OCI-LY3 (cell line): ENCODE measurements at regions not wholly inside any gene's neighbourhood (a gene's known extent, or its start where the extent isn't known, plus 50 kb on each side); places are given as distances from the start of the nearest gene placed in this dataset.

Experiments
- H2AFZ ChIP-seq: fragments of 200-600, 300-600 bp; shearing (Covaris generic); 2 replicates; pipeline ENCODE4 v1.6.0; 2014; ENCODE audit warnings: antibody characterized with exemption, low read depth, low read length
- H3K27ac ChIP-seq: fragments of 200-600, 300-600 bp; sonication (generic); 2 replicates; pipeline ENCODE4 v1.5.1; 2014; ENCODE audit warnings: mild to moderate bottlenecking, low read length, moderate library complexity, mixed read lengths
- H3K27me3 ChIP-seq: fragments of 200-600, 300-600 bp; sonication (generic); 2 replicates; pipeline ENCODE4 v1.6.1; 2014; ENCODE audit warnings: low read depth, low read length, mixed read lengths
- H3K36me3 ChIP-seq: fragments of 200-600, 300-600 bp; sonication (generic); replicated peaks from 2 replicates; pipeline ENCODE3; 2014; ENCODE audit warnings: low read depth, low read length, mixed read lengths
- H3K4me1 ChIP-seq: fragments of 300-600, 200-600 bp; sonication (generic); 2 replicates; pipeline ENCODE4 v1.6.1; 2014; ENCODE audit warnings: low read length, mixed read lengths
- H3K4me2 ChIP-seq: fragments of 200-600, 300-600 bp; sonication (generic); 2 replicates; pipeline ENCODE4 v1.6.1; 2014; ENCODE audit warnings: low read length, mixed read lengths
- H3K4me3 ChIP-seq: fragments of 300-600, 200-600 bp; sonication (generic); 2 replicates; pipeline ENCODE4 v1.5.1; 2014; ENCODE audit warnings: antibody characterized with exemption, mild to moderate bottlenecking, low read length, moderate library complexity
- H3K79me2 ChIP-seq: fragments of 300-600, 200-600 bp; shearing (Covaris generic); 2 replicates; pipeline ENCODE4 v1.6.1; 2014; ENCODE audit warnings: mild to moderate bottlenecking, low read length, mixed read lengths
- H3K9ac ChIP-seq: fragments of 300-600, 200-600 bp; shearing (Covaris generic); 2 replicates; pipeline ENCODE4 v1.6.0; 2014; ENCODE audit warnings: mild to moderate bottlenecking, low read length, moderate library complexity
- H3K9me3 ChIP-seq: fragments of 200-600, 300-600 bp; shearing (Covaris generic); 2 replicates; pipeline ENCODE4 v1.6.1; 2014; ENCODE audit warnings: low read length, mixed read lengths; ENCODE audit not compliant: insufficient read depth
- H4K20me1 ChIP-seq: fragments of 200-600, 300-600 bp; sonication (generic); 2 replicates; pipeline ENCODE4 v1.6.1; 2016; ENCODE audit warnings: low read length, mixed read lengths; ENCODE audit not compliant: insufficient read depth
- CTCF ChIP-seq: fragments of 200-600, 300-600 bp; sonication (generic); IDR thresholded peaks from 2 replicates; pipeline ENCODE4 v1.5.1; 2014; ENCODE audit warnings: antibody characterized with exemption, low read length, low read depth
- EZH2phosphoT487 ChIP-seq: fragments of 200-600 bp; shearing (Covaris generic); IDR thresholded peaks from 2 replicates; pipeline ENCODE4 v1.6.1; 2018; ENCODE audit warnings: antibody characterized with exemption, mixed run types, low read depth

GRCh38 chr12:92482599-92482998 lies 220.2 kb upstream of the PLEKHG7 start:
- no peaks in the 10 kb centered on the region for H3K27me3 ChIP-seq
- H4K20me1 ChIP-seq = no peaks in the 10 kb centered on the region
- no peaks in the 10 kb centered on the region for H3K79me2 ChIP-seq
- H3K4me2 ChIP-seq = no peak overlapping the region
- no peak overlapping the region for H3K4me3 ChIP-seq
- no peak for TF ChIP-seq CTCF
- no peak for TF ChIP-seq EZH2phosphoT487
- H3K27ac ChIP-seq = no peak overlapping the region
- H3K36me3 ChIP-seq = peaks cover 3% of the 10 kb centered on the region
- H3K9ac ChIP-seq = no peak overlapping the region
- no peaks in the 10 kb centered on the region for H3K9me3 ChIP-seq
- H3K4me1 ChIP-seq = peaks cover 41% of the 10 kb centered on the region
- H2AFZ ChIP-seq = no peak overlapping the region

- Histone ChIP-seq H3K9ac (no peak overlapping the region), H3K79me2 (no peaks in the 10 kb centered on the region), H3K4me2 (no peak overlapping the region), H2AFZ (no peak overlapping the region), H3K36me3 (peaks cover 3% of the 10 kb centered on the region), H3K4me1 (peaks cover 26% of the 10 kb centered on the region), H4K20me1 (no peaks in the 10 kb centered on the region), H3K9me3 (no peaks in the 10 kb centered on the region), H3K4me3 (no peak overlapping the region), H3K27ac (no peak overlapping the region), H3K27me3 (no peaks in the 10 kb centered on the region)
- TF ChIP-seq CTCF (no peak), EZH2phosphoT487 (no peak)
These were observed 221.7 kb upstream of the PLEKHG7 start for GRCh38 chr12:92481066-92481465.

- Histone ChIP-seq H3K9ac (no peak overlapping the region), H3K4me2 (no peak overlapping the region), H2AFZ (no peak overlapping the region), H4K20me1 (no peaks in the 10 kb centered on the region), H3K79me2 (no peaks in the 10 kb centered on the region), H3K4me3 (no peak overlapping the region), H3K9me3 (no peaks in the 10 kb centered on the region), H3K4me1 (peaks cover 13% of the 10 kb centered on the region), H3K36me3 (peaks cover 3% of the 10 kb centered on the region), H3K27ac (no peak overlapping the region), H3K27me3 (no peaks in the 10 kb centered on the region)
- no peak for TF ChIP-seq EZH2phosphoT487
These were observed 224.1 kb upstream of the PLEKHG7 start for GRCh38 chr12:92478692-92479091.

- no peak overlapping the region for H3K4me2 ChIP-seq
- no peak overlapping the region for H2AFZ ChIP-seq
- no peaks in the 10 kb centered on the region for H3K9me3 ChIP-seq
- no peaks in the 10 kb centered on the region for H3K27me3 ChIP-seq
- no peak for TF ChIP-seq EZH2phosphoT487
- TF ChIP-seq CTCF = no peak
- peaks cover 24% of the 10 kb centered on the region for H3K4me1 ChIP-seq
- no peak overlapping the region for H3K4me3 ChIP-seq
- H4K20me1 ChIP-seq = no peaks in the 10 kb centered on the region
- H3K27ac ChIP-seq = no peak overlapping the region
- H3K36me3 ChIP-seq = no peaks in the 10 kb centered on the region
- no peak overlapping the region for H3K9ac ChIP-seq
- no peaks in the 10 kb centered on the region for H3K79me2 ChIP-seq
These were observed 225.9 kb upstream of the PLEKHG7 start for GRCh38 chr12:92476844-92477243.

- Histone ChIP-seq H4K20me1 (no peaks in the 10 kb centered on the region), H3K9ac (no peak overlapping the region), H3K9me3 (no peaks in the 10 kb centered on the region), H3K4me1 (peaks cover 50% of the 10 kb centered on the region), H3K27me3 (no peaks in the 10 kb centered on the region), H3K79me2 (no peaks in the 10 kb centered on the region), H3K36me3 (no peaks in the 10 kb centered on the region), H3K4me3 (no peak overlapping the region), H3K4me2 (no peak overlapping the region; the same call in 1 of the 2 replicates), H2AFZ (no peak overlapping the region), H3K27ac (no peak overlapping the region)
- TF ChIP-seq CTCF (no peak), EZH2phosphoT487 (no peak)
These were observed 229.2 kb upstream of the PLEKHG7 start for GRCh38 chr12:92473564-92473963.
